Neutrophil (primary cell): ENCODE measurements at regions not wholly inside any gene's neighbourhood (a gene's known extent, or its start where the extent isn't known, plus 50 kb on each side); places are given as distances from the start of the nearest gene placed in this dataset.

ENCODE experiments used
- H3K27ac ChIP-seq: fragments of 200-600 bp; sonication (generic); 2 replicates; pipeline ENCODE4 v1.5.1; 2016; ENCODE audit warnings: mild to moderate bottlenecking, moderate library complexity
- H3K27me3 ChIP-seq: fragments of 200-600 bp; sonication (generic); 2 replicates; pipeline ENCODE4 v1.6.0; 2016; ENCODE audit warnings: mild to moderate bottlenecking
- H3K36me3 ChIP-seq: fragments of 200-600 bp; sonication (generic); 2 replicates; pipeline ENCODE4 v1.5.1; 2017
- H3K4me1 ChIP-seq, 2 experiments: fragments of 200-600 bp in 1 of 2; sonication (generic) in 1 of 2; 1 replicate in 1 of 2; 2 replicates in 1 of 2; pipeline versions ENCODE4 v1.5.1 to v1.6.1; 2013 to 2016; ENCODE audit warnings: low read depth in 1 of 2, low read length in 1 of 2, mild to moderate bottlenecking in 1 of 2, moderate library complexity in 1 of 2; ENCODE audit not compliant: control insufficient read depth in 1 of 2, insufficient read depth in 1 of 2
- H3K4me3 ChIP-seq, 2 experiments: fragments of 200-600 bp in 1 of 2; sonication (generic) in 1 of 2; 1 replicate in 1 of 2; 2 replicates in 1 of 2; pipeline ENCODE4 v1.5.1; 2013 to 2016; ENCODE audit warnings: low read depth in 1 of 2, low read length in 1 of 2, mild to moderate bottlenecking in 1 of 2, moderate library complexity in 1 of 2
- H3K9me3 ChIP-seq: fragments of 200-600 bp; sonication (generic); 2 replicates; pipeline ENCODE4 v1.5.1; 2016
- TF ChIP-seq, protein P1 (sequence below): fragments of 200-600 bp; sonication (generic); IDR thresholded peaks from 2 replicates; pipeline ENCODE4 v1.5.1; 2016; ENCODE audit warnings: antibody characterized with exemption

DNA sequence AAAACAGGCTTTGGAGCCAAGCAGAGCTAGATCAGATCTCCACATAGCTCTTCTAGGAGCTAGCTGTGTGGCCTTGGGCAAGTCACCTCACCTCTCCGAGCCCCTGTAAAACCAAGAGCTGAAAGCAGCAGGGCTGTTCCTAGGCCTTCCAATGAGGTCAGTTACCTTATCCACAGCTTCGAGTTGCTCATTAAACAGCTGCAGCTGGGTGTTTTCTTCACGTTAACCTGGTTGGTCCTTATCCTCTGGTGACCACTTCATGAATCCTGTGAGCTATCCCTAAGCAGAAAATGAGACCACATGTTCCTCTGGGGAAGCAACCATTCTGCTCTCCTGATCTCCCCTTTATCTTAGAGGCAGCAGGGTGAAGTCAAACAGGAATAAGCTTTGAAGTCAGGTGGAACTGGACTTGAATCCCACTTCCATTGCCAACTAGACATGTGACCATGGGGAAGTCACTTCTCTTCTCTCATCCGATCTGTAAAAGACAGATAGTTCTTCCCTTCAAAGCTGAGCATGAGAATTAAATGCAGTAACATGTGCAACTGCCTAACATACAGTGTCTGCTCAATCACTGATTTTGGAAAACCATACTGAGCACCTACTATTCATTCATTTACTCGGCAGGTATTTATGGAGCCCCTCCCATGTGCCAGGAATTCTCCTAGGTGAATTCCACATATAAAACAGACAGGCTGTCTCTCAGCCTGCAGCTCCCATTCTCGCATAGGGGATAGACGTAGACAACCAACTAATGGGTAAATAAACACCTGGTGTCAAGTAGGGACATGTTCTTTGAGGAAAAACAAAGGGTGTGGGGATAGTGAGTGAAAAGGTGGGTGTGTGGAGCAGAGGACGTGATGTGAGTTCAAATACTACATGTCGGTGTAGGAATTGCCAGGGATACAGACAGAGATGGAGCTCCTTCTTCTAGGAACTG lies 111.7 kb upstream of the BOD1 start:
- no peaks in the 10 kb centered on the region for H3K27me3 ChIP-seq
- no peaks in the 10 kb centered on the region for H3K36me3 ChIP-seq
- TF ChIP-seq, protein P1, sequence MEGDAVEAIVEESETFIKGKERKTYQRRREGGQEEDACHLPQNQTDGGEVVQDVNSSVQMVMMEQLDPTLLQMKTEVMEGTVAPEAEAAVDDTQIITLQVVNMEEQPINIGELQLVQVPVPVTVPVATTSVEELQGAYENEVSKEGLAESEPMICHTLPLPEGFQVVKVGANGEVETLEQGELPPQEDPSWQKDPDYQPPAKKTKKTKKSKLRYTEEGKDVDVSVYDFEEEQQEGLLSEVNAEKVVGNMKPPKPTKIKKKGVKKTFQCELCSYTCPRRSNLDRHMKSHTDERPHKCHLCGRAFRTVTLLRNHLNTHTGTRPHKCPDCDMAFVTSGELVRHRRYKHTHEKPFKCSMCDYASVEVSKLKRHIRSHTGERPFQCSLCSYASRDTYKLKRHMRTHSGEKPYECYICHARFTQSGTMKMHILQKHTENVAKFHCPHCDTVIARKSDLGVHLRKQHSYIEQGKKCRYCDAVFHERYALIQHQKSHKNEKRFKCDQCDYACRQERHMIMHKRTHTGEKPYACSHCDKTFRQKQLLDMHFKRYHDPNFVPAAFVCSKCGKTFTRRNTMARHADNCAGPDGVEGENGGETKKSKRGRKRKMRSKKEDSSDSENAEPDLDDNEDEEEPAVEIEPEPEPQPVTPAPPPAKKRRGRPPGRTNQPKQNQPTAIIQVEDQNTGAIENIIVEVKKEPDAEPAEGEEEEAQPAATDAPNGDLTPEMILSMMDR, result no peak
- H3K9me3 ChIP-seq, result no peaks in the 10 kb centered on the region
- no peak overlapping the region for H3K4me3 ChIP-seq
- no peak overlapping the region for H3K27ac ChIP-seq
- H3K4me1 ChIP-seq, result no peaks in the 10 kb centered on the region

DNA sequence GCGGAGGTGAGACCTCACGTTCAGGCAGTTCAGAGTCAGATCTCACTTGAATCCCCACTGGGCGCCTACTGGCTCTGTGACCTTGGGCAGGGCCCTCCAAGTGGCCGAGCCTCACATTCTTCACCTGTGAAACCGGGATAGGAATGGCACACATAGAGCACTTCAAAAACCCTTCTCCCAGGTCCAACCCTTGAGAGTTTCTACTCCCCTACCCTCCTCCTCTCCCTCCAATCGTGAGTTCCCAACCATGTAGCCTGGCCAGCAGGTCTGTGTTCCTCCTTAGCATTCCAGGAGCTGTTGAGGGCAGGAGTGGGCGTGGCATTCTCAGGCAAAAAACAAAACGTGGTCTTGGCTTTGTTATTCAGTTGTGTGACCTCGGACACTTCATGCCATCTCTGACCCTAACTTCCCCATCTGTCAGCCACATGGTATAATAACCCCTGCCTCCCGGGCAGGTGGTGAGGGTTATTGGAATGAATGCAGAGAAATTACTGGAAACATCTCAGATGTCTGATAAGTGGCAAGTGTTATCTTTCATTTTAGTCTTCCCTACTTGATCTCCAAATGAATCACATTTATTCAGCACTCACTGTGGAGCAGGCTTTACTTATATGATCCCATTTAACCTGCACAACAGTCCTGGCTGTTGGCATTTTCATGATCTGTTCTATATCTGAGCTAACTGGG lies 112.8 kb upstream of the BOD1 start:
- no peaks in the 10 kb centered on the region for H3K27me3 ChIP-seq
- H3K4me3 ChIP-seq, result no peak overlapping the region

DNA sequence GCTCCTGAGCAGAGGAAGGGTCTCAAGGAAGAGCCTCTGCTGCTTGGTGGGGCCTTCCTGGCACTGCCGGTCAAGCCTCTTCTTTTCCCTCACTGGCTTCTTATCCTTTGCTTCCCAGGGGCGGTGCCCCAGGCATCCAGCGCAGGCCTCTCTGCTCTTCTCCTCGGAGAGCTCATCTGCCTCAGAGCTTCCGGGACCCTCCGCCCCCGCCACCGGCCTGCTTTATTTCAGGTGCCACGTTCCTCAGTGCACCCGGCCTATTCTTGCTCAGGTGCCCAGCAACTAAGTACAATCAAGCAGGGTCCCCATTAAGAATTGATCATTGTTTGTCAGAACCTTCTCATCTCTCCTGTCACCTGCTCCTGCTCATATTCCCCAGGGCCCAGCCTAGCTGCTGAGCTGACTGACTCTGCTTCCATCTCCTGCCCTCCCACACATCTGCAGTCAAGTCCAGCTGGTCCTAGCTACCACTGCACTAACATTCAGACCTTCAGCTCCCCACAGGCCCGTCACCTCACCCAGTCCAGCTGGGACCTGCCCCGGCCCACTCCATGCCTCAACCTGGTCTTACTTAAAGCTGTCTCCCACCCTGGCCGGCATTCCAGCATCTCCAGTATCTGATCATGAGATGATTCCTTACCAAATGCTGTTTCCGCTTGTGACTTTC lies 114.3 kb upstream of the BOD1 start:
- no peak overlapping the region for H3K4me3 ChIP-seq
- no peak overlapping the region for H3K27ac ChIP-seq
- H3K36me3 ChIP-seq, result no peaks in the 10 kb centered on the region
- TF ChIP-seq, protein P1, result no peak
- H3K27me3 ChIP-seq, result no peaks in the 10 kb centered on the region
- H3K9me3 ChIP-seq, result no peaks in the 10 kb centered on the region
- no peaks in the 10 kb centered on the region for H3K4me1 ChIP-seq

More for the DNA sequence above, 112.8 kb upstream of the BOD1 start:
- H3K4me1 ChIP-seq, result no peaks in the 10 kb centered on the region
- no peaks in the 10 kb centered on the region for H3K36me3 ChIP-seq
- TF ChIP-seq, protein P1, result no peak
- H3K9me3 ChIP-seq, result no peaks in the 10 kb centered on the region
- H3K27ac ChIP-seq, result no peak overlapping the region

DNA sequence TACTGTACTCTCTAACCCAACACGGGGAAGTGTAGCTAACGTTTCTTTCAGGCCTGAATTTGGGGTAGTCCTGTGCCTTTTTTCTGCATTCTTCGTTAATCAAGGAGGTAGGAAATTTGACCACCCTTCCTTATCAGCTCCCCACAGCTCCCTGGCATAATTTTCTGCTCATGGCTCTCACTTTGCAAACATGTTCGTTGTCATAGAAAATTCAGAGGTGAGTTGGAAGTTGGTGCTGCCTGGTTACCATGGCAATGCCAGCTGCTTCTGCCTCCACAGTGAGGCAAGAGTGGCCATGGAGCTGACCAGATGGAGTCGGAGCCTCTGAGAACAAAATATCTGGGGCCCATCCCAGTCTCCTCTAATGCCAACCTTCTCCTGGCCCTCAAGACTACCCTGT lies 116.6 kb upstream of the BOD1 start:
- Histone ChIP-seq H3K9me3 (no peaks in the 10 kb centered on the region), H3K27me3 (no peaks in the 10 kb centered on the region), H3K36me3 (no peaks in the 10 kb centered on the region), H3K27ac (no peak overlapping the region), H3K4me1 (peaks cover 6% of the 10 kb centered on the region in 2 experiments), H3K4me3 (no peak overlapping the region)
- TF ChIP-seq, protein P1, result no peak

DNA sequence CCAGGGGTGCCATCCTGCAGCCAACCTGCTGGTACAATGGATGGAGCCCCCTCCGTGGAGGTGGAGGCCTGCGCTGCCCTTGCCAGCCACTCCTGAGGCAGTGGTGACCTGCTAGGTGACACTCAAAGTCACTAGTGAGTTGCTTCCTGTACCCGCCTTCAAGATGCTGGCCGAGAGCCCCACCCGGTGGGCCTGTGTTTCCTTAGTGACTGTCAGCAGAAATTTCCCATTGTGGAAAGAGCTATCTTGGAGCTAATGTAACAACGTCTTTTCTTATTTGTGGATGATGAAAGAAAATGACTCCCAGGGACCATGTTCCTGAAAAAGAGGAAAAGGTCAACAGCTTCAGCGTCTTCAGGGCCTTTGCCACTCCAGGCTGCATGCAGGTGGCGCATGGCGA lies 117.0 kb upstream of the BOD1 start:
- H3K27me3 ChIP-seq, result no peaks in the 10 kb centered on the region
- no peaks in the 10 kb centered on the region for H3K9me3 ChIP-seq
- peaks cover 6% of the 10 kb centered on the region in 2 experiments for H3K4me1 ChIP-seq

More for the DNA sequence above, 117.0 kb upstream of the BOD1 start:
- Histone ChIP-seq H3K4me3 (no peak overlapping the region), H3K36me3 (no peaks in the 10 kb centered on the region), H3K27ac (no peak overlapping the region)
- TF ChIP-seq, protein P1, result no peak
